ENCODE measurements at regions not wholly inside any gene's neighbourhood (a gene's known extent, or its start where the extent isn't known, plus 50 kb on each side); places are given as distances from the start of the nearest gene placed in this dataset.
"Not testable (repeated sequence)": the region's sequence is repeated elsewhere in the genome, so short reads cannot be mapped to it uniquely, and the experiment has no call there.

- DNase-seq (ENCODE audit: low spot score) (no peak), ATAC-seq (ENCODE audit: low FRiP score) (no peak)
- no peak for TF ChIP-seq CTCF (IDR thresholded peaks at IDR 0.05)
These were observed 108.7 kb upstream of the KMT2C start for GRCh38 chr7:152544481-152544927.

GRCh38 chr7:152543799-152544198, 108.0 kb upstream of the KMT2C start:
- TF ChIP-seq CTCF (IDR thresholded peaks at IDR 0.05) = no peak
- DNase-seq (ENCODE audit: low spot score) (no peak), ATAC-seq (ENCODE audit: low FRiP score) (no peak)

GRCh38 chr7:152541892-152542291, 106.1 kb upstream of the KMT2C start:
- DNase-seq (ENCODE audit: low spot score) = no peak

GRCh38 chr7:152539190-152539495, 103.3 kb upstream of the KMT2C start:
- ATAC-seq (ENCODE audit: low FRiP score); DNase-seq (ENCODE audit: low spot score): not testable (repeated sequence)

More at GRCh38 chr7:152541892-152542291, 106.1 kb upstream of the KMT2C start:
- no peak for ATAC-seq (ENCODE audit: low FRiP score)
- TF ChIP-seq CTCF (IDR thresholded peaks at IDR 0.05) = no peak

- not testable (repeated sequence) for DNase-seq (ENCODE audit: low spot score); ATAC-seq (ENCODE audit: low FRiP score)
These were observed 102.8 kb upstream of the KMT2C start for GRCh38 chr7:152538346-152539189.

GRCh38 chr7:152537639-152538038, 101.8 kb upstream of the KMT2C start:
- no peak for TF ChIP-seq CTCF (IDR thresholded peaks at IDR 0.05)
- no peak for DNase-seq (ENCODE audit: low spot score)
- ATAC-seq (ENCODE audit: low FRiP score) = no peak

- ATAC-seq (ENCODE audit: low FRiP score) (no peak), DNase-seq (ENCODE audit: low spot score) (no peak)
- no peak for TF ChIP-seq CTCF (IDR thresholded peaks at IDR 0.05)
These were observed 92.8 kb upstream of the KMT2C start for GRCh38 chr7:152528612-152529011.

GRCh38 chr7:152527610-152528032, 91.8 kb upstream of the KMT2C start:
- ATAC-seq (ENCODE audit: low FRiP score) (peak; percentile 90), DNase-seq (ENCODE audit: low spot score) (no peak)
- TF ChIP-seq CTCF (IDR thresholded peaks at IDR 0.05) = no peak
